HepG2 (cell line): ENCODE measurements at regions not wholly inside any gene's neighbourhood (a gene's known extent, or its start where the extent isn't known, plus 50 kb on each side); places are given as distances from the start of the nearest gene placed in this dataset.

Source experiments
- ATAC-seq: fragments of 200-7000 bp; cut with Tn5 transposase; 3 replicates; pipeline ENCODE4 v1.9.1; 2020; ENCODE audit warnings: mild to moderate bottlenecking, moderate library complexity
- BruUV-seq: library from RNA; stranded (reverse); fragments of 400-500 nt; replicated peaks from 2 replicates; lab custom pipeline; 2021; lab: Mats Ljungman, UMichigan
- CTCF ChIA-PET: fragments of 300-600 bp; formaldehyde crosslinking; extraction: SDS; loops from one replicate; lab custom pipeline; 2021; ENCODE audit warnings: low total read pairs, inconsistent platforms, low intra/inter-chr PET ratio; lab: Yijun Ruan, JAX
- POLR2A ChIA-PET: fragments of 350-600 bp; sonication (Branson Sonifier 250); formaldehyde crosslinking; loops from one replicate; lab custom pipeline; 2020; ENCODE audit warnings: antibody characterized with exemption, inconsistent platforms; lab: Yijun Ruan, JAX
- DNase-seq: peaks from one replicate; pipeline ENCODE4 v3.0.0-alpha.2; 2015; ENCODE audit warnings: low spot score
- FAIRE-seq: peaks from 3 replicates; lab custom pipeline; 2011; peaks lifted over from hg19 to GRCh38; lab: Jason Lieb, UNC
- H2AFZ ChIP-seq: one replicate; pipeline ENCODE4 v1.6.1; 2011; ENCODE audit warnings: low read length, inconsistent platforms
- H3K27ac ChIP-seq: fragments of 300-600 bp; 3 replicates; pipeline ENCODE4 v1.8.0; 2011; ENCODE audit warnings: mixed run types, mild to moderate bottlenecking, mixed read lengths, low read length, inconsistent platforms; ENCODE audit not compliant: insufficient read depth; ENCODE audit errors: extremely low read length
- H3K27me3 ChIP-seq, 2 experiments: fragments of 200-600 bp in 1 of 2; 2 replicates in 1 of 2; 3 replicates in 1 of 2; pipeline versions ENCODE4 v1.6.0 to v1.8.0; 2011; ENCODE audit warnings: low read length in 2 of 2, mild to moderate bottlenecking in 2 of 2, moderate library complexity in 2 of 2, inconsistent platforms in 1 of 2; ENCODE audit not compliant: insufficient read depth in 2 of 2, control insufficient read depth in 1 of 2
- H3K36me3 ChIP-seq, 2 experiments: fragments of 200-600 bp in 1 of 2; replicated peaks in 1 of 2; 2 replicates in 1 of 2; 3 replicates in 1 of 2; pipeline versions ENCODE4 v1.5.1 to v1.8.0; 2011; ENCODE audit warnings: low read length in 2 of 2, inconsistent platforms in 1 of 2; ENCODE audit not compliant: insufficient read depth in 2 of 2, control insufficient read depth in 1 of 2
- H3K4me1 ChIP-seq: 2 replicates; pipeline ENCODE4 v1.5.1; 2012; ENCODE audit warnings: low read length, inconsistent platforms; ENCODE audit not compliant: insufficient read depth
- H3K4me2 ChIP-seq: 2 replicates; pipeline ENCODE4 v1.6.0; 2011; ENCODE audit warnings: low read depth, low read length, inconsistent platforms
- H3K4me3 ChIP-seq, 3 experiments: fragments of 200-600 bp in 1 of 3; sonication (generic), shearing (Covaris generic) in 1 of 3; replicated peaks in 1 of 3; 2 replicates each; pipeline ENCODE4 v1.5.1; 2011 to 2016; ENCODE audit warnings: low read length in 3 of 3, inconsistent platforms in 2 of 3, low read depth in 2 of 3, mild to moderate bottlenecking in 2 of 3, control low read depth in 1 of 3, mixed read lengths in 1 of 3; ENCODE audit not compliant: insufficient read depth in 1 of 3
- H3K79me2 ChIP-seq: one replicate; pipeline ENCODE4 v1.6.1; 2011; ENCODE audit warnings: low read length, inconsistent platforms; ENCODE audit not compliant: insufficient read depth
- H3K9ac ChIP-seq: 2 replicates; pipeline ENCODE4 v1.6.0; 2011; ENCODE audit warnings: mild to moderate bottlenecking, low read depth, low read length, inconsistent platforms; ENCODE audit not compliant: insufficient read depth
- H3K9me3 ChIP-seq: 2 replicates; pipeline ENCODE4 v1.5.1; 2012; ENCODE audit warnings: mild to moderate bottlenecking, low read length
- H4K20me1 ChIP-seq: 2 replicates; pipeline ENCODE4 v1.6.0; 2011; ENCODE audit warnings: inconsistent platforms, mild to moderate bottlenecking, low read length, moderate library complexity; ENCODE audit not compliant: insufficient read depth
- ATM ChIP-seq: fragments of 450-650 bp; IDR thresholded peaks from 2 replicates; pipeline ENCODE4 v1.7.1; 2017; ENCODE audit warnings: mild to moderate bottlenecking, borderline replicate concordance
- BORCS8-MEF2B ChIP-seq: sonication (generic); formaldehyde crosslinking; IDR thresholded peaks from 2 replicates; pipeline ENCODE4 v1.8.0; 2022; ENCODE audit warnings: mild to moderate bottlenecking, missing genetic modification reagents
- ISX ChIP-seq: sonication (generic); formaldehyde crosslinking; conservative IDR thresholded peaks from 2 replicates; pipeline ENCODE4 v1.5.0; 2020; ENCODE audit warnings: missing genetic modification reagents
- JUND ChIP-seq: sonication (generic); formaldehyde crosslinking; IDR thresholded peaks from 2 replicates; pipeline ENCODE4 v1.8.0; 2022; ENCODE audit warnings: mild to moderate bottlenecking, missing genetic modification reagents
- NFATC3 ChIP-seq: sonication (generic); formaldehyde crosslinking; IDR thresholded peaks from 2 replicates; pipeline ENCODE4 v1.5.1; 2020; ENCODE audit warnings: mild to moderate bottlenecking, missing genetic modification reagents
- SOX6 ChIP-seq, 2 experiments: fragments of 450-650 bp in 1 of 2; sonication (generic) in 1 of 2; formaldehyde crosslinking in 1 of 2; IDR thresholded peaks; 2 replicates each; pipeline versions ENCODE4 v1.4.0 to v1.6.1; 2017 to 2020; ENCODE audit warnings: antibody characterized with exemption in 1 of 2, mild to moderate bottlenecking in 1 of 2, missing genetic modification reagents in 1 of 2
- TFE3 ChIP-seq: IDR thresholded peaks from 2 replicates; pipeline ENCODE4 v1.6.1; 2016
- ZBTB44 ChIP-seq: sonication (generic); formaldehyde crosslinking; IDR thresholded peaks from 2 replicates; pipeline ENCODE4 v1.4.0; 2020; ENCODE audit warnings: missing genetic modification reagents
- ZFY ChIP-seq: sonication (generic); formaldehyde crosslinking; IDR thresholded peaks from 2 replicates; pipeline ENCODE4 v1.4.0; 2020; ENCODE audit warnings: missing genetic modification reagents
- ZNF362 ChIP-seq: sonication (generic); formaldehyde crosslinking; IDR thresholded peaks from 2 replicates; pipeline ENCODE4 v1.4.0; 2020; ENCODE audit warnings: missing genetic modification reagents, mild to moderate bottlenecking, borderline replicate concordance
- ZNF776 ChIP-seq: sonication (generic); formaldehyde crosslinking; IDR thresholded peaks from 2 replicates; pipeline ENCODE4 v1.4.0; 2020; ENCODE audit warnings: mild to moderate bottlenecking, missing genetic modification reagents
- ZNF891 ChIP-seq: sonication (generic); formaldehyde crosslinking; IDR thresholded peaks from 2 replicates; pipeline ENCODE4 v1.5.0; 2020; ENCODE audit warnings: mild to moderate bottlenecking, missing genetic modification reagents
- WGBS: methylation state at CpG from one replicate; pipeline ENCODE4 v1.1.6; 2017; ENCODE audit warnings: low lambda C conversion rate; 5-methylcytosine and 5-hydroxymethylcytosine counted together
- in situ Hi-C: cut with HindIII; loops from 2 replicates; pipeline ENCODE4 v1.10.0; 2017; ENCODE audit warnings: low pct_unique_long_range_greater_than_20kb; ENCODE audit not compliant: extremely low pct_ligation_motif_present
- intact Hi-C: fragments of 100-400 bp; cut with micrococcal nuclease; formaldehyde crosslinking; loops from one replicate; pipeline ENCODE4 v1.10.0; 2022; ENCODE audit not compliant: unreplicated experiment
- TF ChIP-seq, protein P1 (sequence below): sonication (generic); formaldehyde crosslinking; IDR thresholded peaks from 2 replicates; pipeline ENCODE4 v1.4.0; 2020; ENCODE audit warnings: mild to moderate bottlenecking, missing genetic modification reagents

GRCh38 chr7:118029826-118030422 is 154.0 kb upstream of the LSM8 start:
- ATAC-seq (no peak; the same call in 2 of the 3 replicates), DNase-seq (no peak), FAIRE-seq (no peak)
- intact Hi-C loops (no loop called here), in situ Hi-C loops (no loop called here)
- H3K36me3 ChIP-seq, result no peaks in the 10 kb centered on the region
- CTCF ChIA-PET, result no interaction called here
- POLR2A ChIA-PET, result no interaction called here
- H2AFZ ChIP-seq, result no peak overlapping the region
- no peak overlapping the region for H3K9ac ChIP-seq
- no peak overlapping the region for H3K27ac ChIP-seq
- H4K20me1 ChIP-seq, result no peaks in the 10 kb centered on the region
- H3K27me3 ChIP-seq, result no peaks in the 10 kb centered on the region; a peak in 1 of 5 replicates
- no peaks in the 10 kb centered on the region; the same call in 1 of the 2 replicates for H3K9me3 ChIP-seq
- TF ChIP-seq ZBTB44, result no peak
- TF ChIP-seq TFE3 (CRISPR knock-in tag), result no peak
- no peak for TF ChIP-seq BORCS8-MEF2B (CRISPR knock-in tag)
- no peak for TF ChIP-seq SOX6 (IDR thresholded peaks at IDR 0.05)
- no peak for TF ChIP-seq SOX6 (CRISPR knock-in tag; IDR thresholded peaks at IDR 0.05)
- 13% methylated on average over 6 of the region's 6 CpGs for whole genome bisulfite sequencing
- no peak overlapping the region for H3K4me2 ChIP-seq
- H3K4me1 ChIP-seq, result no peaks in the 10 kb centered on the region
- no peak overlapping the region for H3K4me3 ChIP-seq
- H3K79me2 ChIP-seq, result no peaks in the 10 kb centered on the region
- BruUV-seq, result no TSS peak

- in situ Hi-C loops, result no loop called here
- no TSS peak for BruUV-seq
- no peak for DNase-seq
- H3K9me3 ChIP-seq, result no peaks in the 10 kb centered on the region; the same call in 1 of the 2 replicates
- no peak overlapping the region for H3K4me2 ChIP-seq
- no peaks in the 10 kb centered on the region for H4K20me1 ChIP-seq
- ChIA-PET CTCF (no interaction called here), POLR2A (no interaction called here)
- ATAC-seq, result no peak
- FAIRE-seq, result no peak
- H3K36me3 ChIP-seq, result no peaks in the 10 kb centered on the region
- WGBS, result 0% methylated on average over 1 of the region's 1 CpG
- no peak overlapping the region for H3K27ac ChIP-seq
- intact Hi-C loops, result no loop called here
- H3K27me3 ChIP-seq, result no peaks in the 10 kb centered on the region; a peak in 1 of 5 replicates
- no peaks in the 10 kb centered on the region for H3K4me1 ChIP-seq
- H3K9ac ChIP-seq, result no peak overlapping the region
- no peak overlapping the region for H2AFZ ChIP-seq
- H3K4me3 ChIP-seq, result no peak overlapping the region
- H3K79me2 ChIP-seq, result no peaks in the 10 kb centered on the region
- TF ChIP-seq NFATC3 (CRISPR knock-in tag) (no peak), ZNF362 (CRISPR knock-in tag) (no peak), ZFY (no peak), ZNF891 (CRISPR knock-in tag) (no peak), JUND (CRISPR knock-in tag) (no peak), ATM (no peak), ISX (CRISPR knock-in tag) (no peak), ZNF776 (no peak)
- TF ChIP-seq, protein P1, sequence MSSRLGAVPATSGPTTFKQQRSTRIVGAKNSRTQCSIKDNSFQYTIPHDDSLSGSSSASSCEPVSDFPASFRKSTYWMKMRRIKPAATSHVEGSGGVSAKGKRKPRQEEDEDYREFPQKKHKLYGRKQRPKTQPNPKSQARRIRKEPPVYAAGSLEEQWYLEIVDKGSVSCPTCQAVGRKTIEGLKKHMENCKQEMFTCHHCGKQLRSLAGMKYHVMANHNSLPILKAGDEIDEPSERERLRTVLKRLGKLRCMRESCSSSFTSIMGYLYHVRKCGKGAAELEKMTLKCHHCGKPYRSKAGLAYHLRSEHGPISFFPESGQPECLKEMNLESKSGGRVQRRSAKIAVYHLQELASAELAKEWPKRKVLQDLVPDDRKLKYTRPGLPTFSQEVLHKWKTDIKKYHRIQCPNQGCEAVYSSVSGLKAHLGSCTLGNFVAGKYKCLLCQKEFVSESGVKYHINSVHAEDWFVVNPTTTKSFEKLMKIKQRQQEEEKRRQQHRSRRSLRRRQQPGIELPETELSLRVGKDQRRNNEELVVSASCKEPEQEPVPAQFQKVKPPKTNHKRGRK (CRISPR knock-in tag), result no peak
Measured at GRCh38 chr7:118033273-118033672, 150.7 kb upstream of the LSM8 start.
